ENCODE measurements at regions not wholly inside any gene's neighbourhood (a gene's known extent, or its start where the extent isn't known, plus 50 kb on each side); places are given as distances from the start of the nearest gene placed in this dataset.
"Not testable (repeated sequence)": the region's sequence is repeated elsewhere in the genome, so short reads cannot be mapped to it uniquely, and the experiment has no call there.

DNA sequence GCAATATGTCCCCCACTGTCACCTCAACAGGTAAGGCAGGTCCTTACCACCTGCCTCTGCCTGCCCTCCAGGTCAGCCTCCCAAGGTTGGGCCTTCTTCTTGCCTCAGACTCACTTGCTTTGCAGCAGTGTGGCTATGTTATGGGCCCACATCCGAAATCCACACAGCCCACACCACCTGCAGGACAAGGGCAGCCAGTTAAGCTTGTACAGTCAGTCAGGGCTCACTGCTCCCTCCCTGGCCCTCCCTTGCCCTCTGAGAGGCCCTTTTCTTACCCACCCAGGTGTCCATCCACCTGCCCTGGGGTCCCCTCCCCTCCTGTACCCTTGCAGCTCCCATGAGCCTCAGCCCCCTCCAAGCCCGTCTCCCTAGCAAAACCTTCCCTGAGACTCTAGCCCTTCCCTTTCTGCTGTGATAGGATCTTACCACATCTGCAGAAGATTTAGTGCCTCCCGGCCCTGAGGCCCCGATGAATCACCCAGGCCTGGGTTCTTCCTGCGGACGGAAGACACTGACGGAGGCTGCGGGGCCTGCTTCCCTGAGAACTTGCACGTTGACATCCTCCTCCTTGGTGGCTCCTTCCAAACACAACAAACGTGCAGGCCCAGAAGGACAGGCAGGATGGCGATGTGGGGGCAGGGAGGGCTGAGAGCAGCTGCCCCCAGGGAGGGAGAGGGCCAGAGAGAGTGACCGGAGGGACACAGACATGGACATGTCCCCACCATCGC, 5466.2 kb upstream of the TPTE start:
- not testable (repeated sequence) for H3K4me3 ChIP-seq (ENCODE audit: low read depth, low read length); DNase-seq (ENCODE audit: extremely low spot score); H3K27ac ChIP-seq (ENCODE audit: low read depth); H3K36me3 ChIP-seq (ENCODE audit: insufficient read depth); H3K4me1 ChIP-seq (ENCODE audit: insufficient read depth)
- WGBS = 0% methylated on average over 6 of the region's 13 CpGs

DNA sequence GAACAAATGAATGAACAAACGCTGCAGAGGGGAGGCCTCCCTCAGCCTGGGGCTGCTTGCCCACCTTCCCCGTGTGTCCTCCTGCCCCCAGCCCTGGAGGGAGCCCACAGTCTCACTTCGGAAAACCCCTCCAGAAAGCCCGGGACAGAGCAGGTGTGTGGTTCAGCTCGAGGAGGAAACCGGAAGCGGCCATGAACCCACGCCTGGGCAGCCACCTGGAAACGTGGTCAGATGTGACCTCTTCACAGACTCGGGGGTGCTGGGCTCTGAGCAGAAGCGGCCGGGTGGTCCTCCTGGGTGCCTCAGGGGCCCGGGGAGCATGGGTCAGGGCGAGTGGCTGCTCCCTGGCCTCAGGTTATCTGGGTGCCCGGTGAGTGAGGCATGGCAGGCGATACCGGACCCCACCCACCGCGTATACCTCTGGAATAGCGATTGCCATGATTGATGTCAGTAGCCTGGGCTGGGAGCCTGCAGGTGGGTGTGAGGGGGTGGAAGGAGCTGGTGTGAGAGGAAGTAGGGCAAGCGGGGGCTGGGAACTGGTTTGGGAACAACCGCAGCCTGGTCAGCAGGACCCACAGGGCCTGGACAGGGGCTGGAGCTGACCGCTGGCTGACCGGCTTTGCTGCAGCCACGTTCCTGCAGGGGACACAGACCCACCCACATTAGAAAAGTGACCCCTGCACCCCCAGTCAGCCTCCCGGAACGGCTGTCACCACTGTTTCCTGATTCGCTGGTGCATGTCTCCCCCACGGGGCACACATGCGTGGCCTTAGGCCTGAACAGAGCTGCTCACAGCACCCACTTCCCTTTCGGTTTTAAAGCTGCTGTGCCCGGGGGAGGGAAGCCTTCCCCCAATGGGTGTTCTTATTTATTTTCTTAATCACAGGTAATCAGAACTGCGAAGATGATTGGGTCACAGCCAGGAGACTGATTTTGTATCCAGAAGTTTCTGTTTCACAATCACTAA, 5465.1 kb upstream of the TPTE start:
- not testable (repeated sequence) for H3K4me3 ChIP-seq (ENCODE audit: low read depth, low read length); H3K36me3 ChIP-seq (ENCODE audit: insufficient read depth); H3K27ac ChIP-seq (ENCODE audit: low read depth); DNase-seq (ENCODE audit: extremely low spot score); H3K4me1 ChIP-seq (ENCODE audit: insufficient read depth)
- no CpG with 5 or more reads among the region's 33 CpGs for WGBS

DNA sequence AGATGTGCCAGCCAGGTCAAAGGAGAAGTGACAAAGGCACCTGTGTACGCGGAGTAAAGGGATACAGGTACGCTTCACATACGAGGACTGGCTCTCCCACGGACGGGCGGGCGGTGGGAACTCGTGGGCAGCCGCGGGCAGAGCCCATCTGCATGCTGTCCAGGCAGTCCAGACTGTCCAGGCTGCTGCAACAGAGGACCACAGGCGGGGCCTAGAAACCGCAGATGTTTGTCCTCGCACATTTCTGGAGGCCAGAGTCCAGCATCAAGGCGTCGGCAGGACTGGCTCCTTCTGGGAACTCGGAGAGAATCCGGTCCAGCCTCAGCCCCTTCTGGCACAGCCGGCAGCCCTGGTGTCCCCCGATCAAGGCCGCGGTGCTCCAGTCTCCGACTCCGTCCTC, 5464.3 kb upstream of the TPTE start:
- not testable (repeated sequence) for H3K27ac ChIP-seq (ENCODE audit: low read depth); DNase-seq (ENCODE audit: extremely low spot score); H3K4me3 ChIP-seq (ENCODE audit: low read depth, low read length); H3K4me1 ChIP-seq (ENCODE audit: insufficient read depth); H3K36me3 ChIP-seq (ENCODE audit: insufficient read depth)
- WGBS = no CpG with 5 or more reads among the region's 24 CpGs

DNA sequence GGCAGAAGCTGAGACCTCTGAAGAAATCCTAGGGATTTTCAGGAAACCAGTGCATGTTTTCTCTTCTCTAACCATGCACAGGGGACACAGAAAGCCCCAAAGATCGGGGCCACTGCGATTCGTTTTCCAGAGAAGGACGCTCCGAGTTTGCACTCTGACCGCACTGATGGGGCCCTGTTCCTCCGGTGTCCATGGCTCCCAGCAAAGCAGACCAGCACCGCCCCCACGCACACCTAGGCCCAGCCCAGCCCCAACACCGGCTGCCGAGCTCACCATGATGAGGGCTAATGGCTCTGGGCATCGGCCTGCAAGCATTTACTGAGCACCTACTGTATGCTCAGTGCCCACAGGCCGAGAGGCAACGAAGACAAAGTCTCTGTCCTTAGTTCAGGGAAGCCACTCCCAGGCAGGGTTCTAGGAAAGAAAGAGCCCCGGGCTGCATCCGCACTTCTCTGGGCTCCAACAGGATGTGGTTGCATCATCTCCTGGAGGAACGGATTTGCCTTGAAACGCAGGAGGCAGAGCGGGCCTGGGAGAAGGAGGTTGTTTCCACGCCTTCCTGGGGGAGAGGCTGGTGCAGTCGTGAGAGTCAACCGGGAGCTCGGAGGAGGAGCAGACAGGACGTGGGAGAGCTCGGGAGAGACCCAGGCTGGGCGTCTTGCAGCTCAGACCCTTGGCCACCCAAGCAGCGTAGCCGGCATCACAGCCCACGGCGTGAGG, 5460.9 kb upstream of the TPTE start:
- DNase-seq (ENCODE audit: extremely low spot score); H3K4me1 ChIP-seq (ENCODE audit: insufficient read depth): not testable (repeated sequence)
- no CpG with 5 or more reads among the region's 30 CpGs for WGBS

DNA sequence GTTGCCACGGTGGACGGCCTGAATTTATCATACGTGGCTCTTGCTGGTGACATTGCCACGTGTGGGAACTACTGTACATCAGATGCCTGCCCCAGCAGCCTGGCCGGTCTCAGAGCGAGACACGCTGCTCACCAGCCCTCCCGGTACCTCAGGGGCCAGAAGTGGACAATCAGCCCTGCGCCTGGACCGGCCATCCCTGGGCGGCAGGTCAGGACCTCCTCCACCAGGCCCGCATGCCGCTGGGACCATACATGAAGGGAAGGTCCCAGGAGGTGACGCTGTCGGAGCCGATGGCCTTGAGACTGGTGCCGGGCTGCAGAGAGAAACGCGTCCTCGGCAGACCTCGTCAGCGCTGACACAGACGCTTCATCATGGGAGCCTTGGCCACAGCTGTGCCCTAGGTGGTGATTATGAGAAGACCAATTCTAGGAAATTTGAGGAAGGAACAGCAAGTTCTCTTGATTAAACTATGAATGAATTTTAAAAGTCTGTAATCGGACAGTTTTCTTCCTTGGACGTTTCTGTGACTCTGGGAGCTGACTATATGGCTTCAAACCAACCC, 5456.7 kb upstream of the TPTE start:
- not testable (repeated sequence) for H3K27ac ChIP-seq (ENCODE audit: low read depth); H3K4me1 ChIP-seq (ENCODE audit: insufficient read depth); DNase-seq (ENCODE audit: extremely low spot score); H3K4me3 ChIP-seq (ENCODE audit: low read depth, low read length); H3K36me3 ChIP-seq (ENCODE audit: insufficient read depth)
- 87% methylated on average over 17 of the region's 25 CpGs for WGBS

More for the DNA sequence above, 5460.9 kb upstream of the TPTE start:
- not testable (repeated sequence) for H3K27ac ChIP-seq (ENCODE audit: low read depth); H3K36me3 ChIP-seq (ENCODE audit: insufficient read depth); H3K4me3 ChIP-seq (ENCODE audit: low read depth, low read length)

DNA sequence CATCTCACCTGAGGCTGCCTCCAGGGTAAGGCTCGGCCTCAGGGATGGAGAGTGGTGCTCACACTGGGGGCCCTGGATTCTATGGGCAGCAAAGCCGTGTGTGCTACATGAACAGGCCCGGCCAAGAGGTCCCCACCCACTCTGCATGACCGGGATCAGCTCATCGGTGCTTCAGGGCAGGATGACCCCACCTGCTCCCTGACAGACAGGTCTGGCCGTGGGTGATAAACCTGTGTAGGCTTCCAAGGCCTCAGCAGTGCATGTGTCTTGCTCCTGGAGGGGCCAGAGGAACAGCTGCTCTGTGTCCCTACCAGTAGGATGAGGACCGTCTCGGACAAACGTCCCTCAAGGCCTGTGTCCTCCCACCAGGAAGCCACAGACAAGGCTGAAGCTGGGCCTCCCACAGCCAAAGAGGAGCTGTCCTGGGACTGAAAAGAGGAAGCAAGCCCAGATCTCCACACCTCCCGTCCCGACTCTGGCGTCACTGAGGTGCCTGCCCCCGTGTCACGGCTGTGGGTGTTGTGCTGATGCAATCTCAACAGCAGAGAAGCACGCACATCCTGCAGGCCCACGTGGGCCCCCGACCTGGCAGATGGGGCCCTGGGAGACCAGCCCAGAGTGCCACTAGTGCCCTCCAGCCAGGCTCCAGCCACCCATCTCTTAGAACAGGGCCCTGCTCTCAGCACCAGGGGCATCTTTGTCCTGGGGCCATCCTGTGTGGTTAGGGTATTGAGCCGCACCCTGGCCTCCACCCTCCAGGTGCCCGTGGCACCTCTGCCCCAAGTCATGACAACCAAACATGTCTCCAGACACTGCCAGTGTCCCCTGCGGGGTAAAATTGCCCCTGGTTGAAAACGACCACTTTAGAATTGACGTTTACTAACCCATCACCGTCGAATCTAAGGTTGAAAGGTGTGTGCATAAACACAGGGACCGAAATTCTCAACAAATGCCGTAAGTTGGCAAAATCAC, 5455.9 kb upstream of the TPTE start:
- DNase-seq (ENCODE audit: extremely low spot score); H3K27ac ChIP-seq (ENCODE audit: low read depth); H3K4me1 ChIP-seq (ENCODE audit: insufficient read depth); H3K36me3 ChIP-seq (ENCODE audit: insufficient read depth); H3K4me3 ChIP-seq (ENCODE audit: low read depth, low read length): not testable (repeated sequence)
- 70% methylated on average over 25 of the region's 26 CpGs for WGBS

DNA sequence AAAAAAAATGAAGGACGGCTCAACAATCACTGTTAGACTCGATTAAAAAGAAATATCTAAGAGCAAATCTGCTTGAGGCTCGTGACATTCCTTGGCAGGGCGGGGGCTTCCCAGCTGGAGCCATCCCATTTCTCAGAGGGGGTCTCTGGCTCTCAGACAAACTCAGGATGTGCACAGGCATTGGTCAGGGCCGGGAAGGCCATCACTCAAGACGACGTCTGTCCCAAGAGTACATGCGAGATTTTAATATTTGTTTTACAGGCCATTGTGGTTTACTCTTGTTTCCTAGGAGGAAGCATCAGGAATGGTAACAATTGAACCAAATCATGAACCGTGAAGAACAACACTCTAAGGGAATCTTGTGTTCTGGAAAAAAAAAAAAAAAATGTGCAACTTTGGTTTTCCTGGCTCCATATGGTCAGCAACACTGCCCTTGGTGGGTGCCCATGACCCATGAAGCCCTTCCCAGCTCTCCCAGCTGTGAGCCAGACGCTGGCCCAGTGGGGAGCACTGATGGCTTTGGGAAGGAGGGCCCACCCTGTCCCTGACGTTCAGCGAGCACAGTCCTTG, 5454.6 kb upstream of the TPTE start:
- not testable (repeated sequence) for H3K4me3 ChIP-seq (ENCODE audit: low read depth, low read length); H3K4me1 ChIP-seq (ENCODE audit: insufficient read depth); DNase-seq (ENCODE audit: extremely low spot score); H3K27ac ChIP-seq (ENCODE audit: low read depth); H3K36me3 ChIP-seq (ENCODE audit: insufficient read depth)
- 81% methylated on average over 7 of the region's 12 CpGs for WGBS

DNA sequence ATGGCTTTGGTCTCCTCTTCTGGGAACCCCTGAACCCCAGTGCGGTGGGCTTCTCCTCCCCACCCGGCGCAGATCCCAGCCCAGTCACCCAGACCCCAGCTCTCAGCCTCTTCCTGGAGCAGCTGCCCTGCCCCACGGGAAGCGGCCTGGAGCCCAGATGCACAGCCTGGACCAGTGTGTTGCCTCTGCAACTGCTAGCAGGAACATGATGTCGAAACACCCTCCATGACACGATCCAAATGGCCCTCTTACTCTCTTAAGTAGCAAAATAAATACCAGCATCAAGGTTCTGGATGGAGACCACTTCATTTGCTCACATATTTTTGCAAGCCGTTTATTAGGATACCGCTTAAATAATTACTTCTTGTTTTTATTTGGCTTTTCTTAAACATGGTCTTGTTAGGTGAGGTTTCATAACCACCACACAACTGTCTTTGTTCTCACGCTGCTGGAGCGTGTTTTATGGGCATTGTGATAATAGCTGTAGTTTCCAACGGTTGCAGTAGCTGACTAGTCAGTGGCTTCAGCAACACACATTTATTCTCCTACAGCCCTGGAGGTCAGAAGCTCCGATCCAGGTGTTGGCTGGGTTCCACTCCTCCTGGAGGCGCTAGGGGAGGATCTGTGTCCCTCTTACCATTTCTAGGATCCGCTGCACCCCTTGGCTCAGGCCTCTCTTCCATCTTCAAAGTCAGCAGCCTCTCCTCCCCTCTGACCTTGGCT, 5453.9 kb upstream of the TPTE start:
- not testable (repeated sequence) for H3K36me3 ChIP-seq (ENCODE audit: insufficient read depth); H3K27ac ChIP-seq (ENCODE audit: low read depth); H3K4me1 ChIP-seq (ENCODE audit: insufficient read depth); H3K4me3 ChIP-seq (ENCODE audit: low read depth, low read length); DNase-seq (ENCODE audit: extremely low spot score)
- WGBS = 34% methylated on average over 3 of the region's 15 CpGs

DNA sequence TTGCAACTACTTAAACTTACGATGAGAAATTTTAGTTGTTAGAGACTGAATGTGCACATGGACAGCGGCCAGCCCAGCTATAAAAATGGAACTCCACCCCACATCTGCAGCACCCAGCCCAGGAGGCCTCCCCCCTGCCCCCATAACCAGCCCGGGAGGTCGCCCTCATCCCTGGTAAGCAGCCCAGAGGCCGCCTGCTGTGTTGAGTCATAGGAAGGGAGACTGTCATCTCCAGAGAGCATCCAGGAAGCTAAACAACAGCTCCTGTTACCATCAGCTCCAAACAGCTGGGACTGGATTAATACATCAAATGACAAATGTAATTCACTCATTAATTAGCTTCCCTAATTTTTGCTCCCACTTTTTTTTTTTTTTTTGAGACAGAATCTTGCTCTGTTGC, 5452.7 kb upstream of the TPTE start:
- H3K4me1 ChIP-seq (ENCODE audit: insufficient read depth); DNase-seq (ENCODE audit: extremely low spot score); H3K36me3 ChIP-seq (ENCODE audit: insufficient read depth); H3K27ac ChIP-seq (ENCODE audit: low read depth); H3K4me3 ChIP-seq (ENCODE audit: low read depth, low read length): not testable (repeated sequence)
- 23% methylated on average over 1 of the region's 5 CpGs for WGBS

DNA sequence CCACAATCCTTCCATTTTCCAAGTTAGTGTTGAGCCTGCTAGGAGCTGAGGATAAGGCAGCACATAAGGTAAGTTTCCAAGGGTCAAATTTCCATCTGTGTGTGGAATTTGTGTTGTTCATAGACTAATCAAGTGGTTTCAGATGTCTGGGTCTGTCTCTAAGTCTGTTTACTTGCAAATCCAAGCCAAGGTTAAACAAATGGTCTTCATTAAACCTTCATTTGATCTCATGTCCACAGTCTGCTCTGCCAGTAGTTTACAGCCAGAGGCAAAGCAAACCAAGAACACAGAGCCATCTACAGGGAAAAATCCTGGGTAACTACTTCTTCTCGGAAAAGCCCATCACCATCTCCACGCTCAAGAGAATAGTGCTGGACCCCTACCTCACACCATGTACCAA, 5450.2 kb upstream of the TPTE start:
- H3K36me3 ChIP-seq (ENCODE audit: insufficient read depth); H3K27ac ChIP-seq (ENCODE audit: low read depth); H3K4me1 ChIP-seq (ENCODE audit: insufficient read depth); H3K4me3 ChIP-seq (ENCODE audit: low read depth, low read length); DNase-seq (ENCODE audit: extremely low spot score): not testable (repeated sequence)
- no CpG with 5 or more reads among the region's 2 CpGs for WGBS

DNA sequence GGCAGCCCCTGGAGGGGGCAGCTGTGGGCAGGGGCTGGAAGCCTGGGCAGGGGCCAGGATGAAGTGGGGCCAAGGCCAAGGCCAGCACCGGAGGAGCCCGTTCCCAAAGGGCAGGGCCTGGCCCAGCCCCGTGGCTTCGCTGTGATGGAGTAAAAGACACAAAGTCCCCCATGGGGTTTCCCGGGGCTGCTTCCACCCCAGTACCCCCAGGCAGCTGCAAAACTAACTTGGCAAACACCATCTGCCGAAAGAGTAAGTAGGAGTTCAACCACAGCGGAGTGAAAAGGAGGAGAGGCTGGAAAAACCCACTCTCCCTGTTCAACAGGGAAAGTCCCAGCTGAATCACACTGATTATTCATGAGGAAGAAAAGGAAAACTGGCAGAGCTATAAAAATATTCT, 5444.5 kb upstream of the TPTE start:
- DNase-seq (ENCODE audit: extremely low spot score); H3K36me3 ChIP-seq (ENCODE audit: insufficient read depth); H3K27ac ChIP-seq (ENCODE audit: low read depth); H3K4me3 ChIP-seq (ENCODE audit: low read depth, low read length); H3K4me1 ChIP-seq (ENCODE audit: insufficient read depth): not testable (repeated sequence)
- WGBS = no CpG with 5 or more reads among the region's 7 CpGs

DNA sequence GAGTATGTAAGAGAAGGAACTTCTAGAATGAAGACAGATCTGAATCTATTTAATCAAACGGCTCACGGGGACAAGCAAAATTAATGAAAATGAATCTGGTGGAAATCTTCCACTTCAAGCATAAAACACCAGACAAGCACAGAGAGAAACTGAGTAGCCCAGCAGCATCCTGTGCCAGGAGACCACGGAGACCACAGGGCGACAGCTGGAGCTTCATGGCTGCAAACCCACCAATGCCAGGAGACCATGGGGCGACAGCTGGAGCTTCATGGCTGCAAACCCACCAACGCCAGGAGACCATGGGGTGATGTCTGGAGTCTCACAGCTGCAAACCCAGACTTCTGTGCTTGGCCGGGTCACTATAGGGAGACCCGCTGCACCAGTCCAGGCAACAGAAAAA, 5442.0 kb upstream of the TPTE start:
- not testable (repeated sequence) for H3K4me1 ChIP-seq (ENCODE audit: insufficient read depth); H3K36me3 ChIP-seq (ENCODE audit: insufficient read depth); DNase-seq (ENCODE audit: extremely low spot score); H3K27ac ChIP-seq (ENCODE audit: low read depth); H3K4me3 ChIP-seq (ENCODE audit: low read depth, low read length)
- no CpG with 5 or more reads among the region's 8 CpGs for WGBS
